ENCODE measurements at regions not wholly inside any gene's neighbourhood (a gene's known extent, or its start where the extent isn't known, plus 50 kb on each side); places are given as distances from the start of the nearest gene placed in this dataset.

DNA sequence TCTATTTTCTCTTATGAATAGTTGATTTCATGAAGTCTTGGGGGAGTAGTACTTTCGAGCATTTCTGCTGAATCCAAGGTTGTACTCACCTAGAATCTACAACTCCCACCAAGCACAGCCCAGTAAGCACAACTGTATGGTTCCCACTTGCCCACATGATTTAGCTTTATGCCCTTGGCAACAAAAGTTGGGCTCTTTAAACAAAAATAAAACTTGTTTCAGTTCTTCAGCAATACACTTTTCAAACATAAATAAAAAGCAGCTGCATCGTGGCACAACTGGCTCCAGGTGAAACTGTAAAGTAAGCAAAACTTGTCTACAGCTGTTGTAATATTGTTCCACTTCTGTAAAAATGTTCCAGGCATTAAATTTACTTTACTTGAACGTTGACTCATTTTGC lies 99.8 kb upstream of the FSIP2 start:
- TF ChIP-seq, protein P1, sequence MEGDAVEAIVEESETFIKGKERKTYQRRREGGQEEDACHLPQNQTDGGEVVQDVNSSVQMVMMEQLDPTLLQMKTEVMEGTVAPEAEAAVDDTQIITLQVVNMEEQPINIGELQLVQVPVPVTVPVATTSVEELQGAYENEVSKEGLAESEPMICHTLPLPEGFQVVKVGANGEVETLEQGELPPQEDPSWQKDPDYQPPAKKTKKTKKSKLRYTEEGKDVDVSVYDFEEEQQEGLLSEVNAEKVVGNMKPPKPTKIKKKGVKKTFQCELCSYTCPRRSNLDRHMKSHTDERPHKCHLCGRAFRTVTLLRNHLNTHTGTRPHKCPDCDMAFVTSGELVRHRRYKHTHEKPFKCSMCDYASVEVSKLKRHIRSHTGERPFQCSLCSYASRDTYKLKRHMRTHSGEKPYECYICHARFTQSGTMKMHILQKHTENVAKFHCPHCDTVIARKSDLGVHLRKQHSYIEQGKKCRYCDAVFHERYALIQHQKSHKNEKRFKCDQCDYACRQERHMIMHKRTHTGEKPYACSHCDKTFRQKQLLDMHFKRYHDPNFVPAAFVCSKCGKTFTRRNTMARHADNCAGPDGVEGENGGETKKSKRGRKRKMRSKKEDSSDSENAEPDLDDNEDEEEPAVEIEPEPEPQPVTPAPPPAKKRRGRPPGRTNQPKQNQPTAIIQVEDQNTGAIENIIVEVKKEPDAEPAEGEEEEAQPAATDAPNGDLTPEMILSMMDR (conservative IDR thresholded peaks at IDR 0.05): no peak
- no peak for TF ChIP-seq ZFX (IDR thresholded peaks at IDR 0.05)

Measured in C4-2B (cell line).